A549 (cell line): ENCODE measurements at regions not wholly inside any gene's neighbourhood (a gene's known extent, or its start where the extent isn't known, plus 50 kb on each side); places are given as distances from the start of the nearest gene placed in this dataset.

Source experiments
- HEYL ChIP-seq: fragments of 250-450 bp; sonication (Bioruptor Pico); IDR thresholded peaks from 2 replicates; pipeline ENCODE4 v1.8.0; 2021; ENCODE audit warnings: mild to moderate bottlenecking, moderate library complexity
- POLR2A ChIP-seq: IDR thresholded peaks from 2 replicates; pipeline ENCODE4 v1.6.1; 2012; ENCODE audit warnings: mild to moderate bottlenecking, low read length
- RARB ChIP-seq: fragments of 250-450 bp; sonication (Bioruptor Pico); IDR thresholded peaks from 2 replicates; pipeline ENCODE4 v1.8.0; 2021; ENCODE audit warnings: mild to moderate bottlenecking, moderate library complexity
- TF ChIP-seq, protein P1 (sequence below): IDR thresholded peaks from 2 replicates; pipeline ENCODE4 v1.6.1; 2012
- TF ChIP-seq, protein P2 (sequence below): IDR thresholded peaks from 2 replicates; pipeline ENCODE4 v1.6.1; 2012; ENCODE audit warnings: low read depth, borderline replicate concordance
- TF ChIP-seq, protein P3 (sequence below): fragments of >200 bp; sonication (Bioruptor Twin); formaldehyde crosslinking; IDR thresholded peaks from 3 replicates; pipeline ENCODE4 v1.5.1; 2016

DNA sequence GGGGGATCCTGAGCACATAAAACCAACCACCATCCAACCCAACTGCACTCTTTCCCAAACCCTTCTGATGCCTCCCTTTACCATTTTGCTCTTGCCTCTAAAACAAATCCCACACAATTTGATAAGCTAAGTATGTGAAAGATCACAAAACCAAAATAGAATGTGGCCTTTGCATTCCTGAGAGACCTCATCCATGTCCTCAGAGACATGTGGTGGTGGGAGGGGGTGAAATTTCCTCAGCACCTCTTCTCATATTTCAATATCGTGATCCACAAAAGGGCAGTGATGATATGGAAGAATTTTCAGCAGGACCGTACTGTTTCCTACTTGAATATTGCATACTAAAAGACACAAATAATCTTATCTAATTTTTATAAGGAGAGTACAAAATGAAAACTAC lies 423.3 kb downstream of the TLE1 start:
- no peak for TF ChIP-seq HEYL (CRISPR knock-in tag)
- TF ChIP-seq, protein P1, sequence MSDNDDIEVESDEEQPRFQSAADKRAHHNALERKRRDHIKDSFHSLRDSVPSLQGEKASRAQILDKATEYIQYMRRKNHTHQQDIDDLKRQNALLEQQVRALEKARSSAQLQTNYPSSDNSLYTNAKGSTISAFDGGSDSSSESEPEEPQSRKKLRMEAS: no peak
- TF ChIP-seq, protein P2, sequence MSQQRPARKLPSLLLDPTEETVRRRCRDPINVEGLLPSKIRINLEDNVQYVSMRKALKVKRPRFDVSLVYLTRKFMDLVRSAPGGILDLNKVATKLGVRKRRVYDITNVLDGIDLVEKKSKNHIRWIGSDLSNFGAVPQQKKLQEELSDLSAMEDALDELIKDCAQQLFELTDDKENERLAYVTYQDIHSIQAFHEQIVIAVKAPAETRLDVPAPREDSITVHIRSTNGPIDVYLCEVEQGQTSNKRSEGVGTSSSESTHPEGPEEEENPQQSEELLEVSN: no peak
- TF ChIP-seq POLR2A: no peak
- no peak for TF ChIP-seq RARB (CRISPR knock-in tag)
- TF ChIP-seq, protein P3, sequence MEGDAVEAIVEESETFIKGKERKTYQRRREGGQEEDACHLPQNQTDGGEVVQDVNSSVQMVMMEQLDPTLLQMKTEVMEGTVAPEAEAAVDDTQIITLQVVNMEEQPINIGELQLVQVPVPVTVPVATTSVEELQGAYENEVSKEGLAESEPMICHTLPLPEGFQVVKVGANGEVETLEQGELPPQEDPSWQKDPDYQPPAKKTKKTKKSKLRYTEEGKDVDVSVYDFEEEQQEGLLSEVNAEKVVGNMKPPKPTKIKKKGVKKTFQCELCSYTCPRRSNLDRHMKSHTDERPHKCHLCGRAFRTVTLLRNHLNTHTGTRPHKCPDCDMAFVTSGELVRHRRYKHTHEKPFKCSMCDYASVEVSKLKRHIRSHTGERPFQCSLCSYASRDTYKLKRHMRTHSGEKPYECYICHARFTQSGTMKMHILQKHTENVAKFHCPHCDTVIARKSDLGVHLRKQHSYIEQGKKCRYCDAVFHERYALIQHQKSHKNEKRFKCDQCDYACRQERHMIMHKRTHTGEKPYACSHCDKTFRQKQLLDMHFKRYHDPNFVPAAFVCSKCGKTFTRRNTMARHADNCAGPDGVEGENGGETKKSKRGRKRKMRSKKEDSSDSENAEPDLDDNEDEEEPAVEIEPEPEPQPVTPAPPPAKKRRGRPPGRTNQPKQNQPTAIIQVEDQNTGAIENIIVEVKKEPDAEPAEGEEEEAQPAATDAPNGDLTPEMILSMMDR: no peak
